A549 (cell line): ENCODE measurements at regions not wholly inside any gene's neighbourhood (a gene's known extent, or its start where the extent isn't known, plus 50 kb on each side); places are given as distances from the start of the nearest gene placed in this dataset.
"Not testable (repeated sequence)": the region's sequence is repeated elsewhere in the genome, so short reads cannot be mapped to it uniquely, and the experiment has no call there.

Experiments used
- ATAC-seq, 2 experiments: fragments of 200-7000 bp in 1 of 2; fragments of >200 bp in 1 of 2; cut with Nextera tagmentation in 1 of 2; cut with Tn5 transposase in 1 of 2; 3 replicates each; pipeline versions ENCODE4 v1.8.0 to v1.9.1; 2018 to 2020; ENCODE audit warnings: mild to moderate bottlenecking in 1 of 2, moderate library complexity in 1 of 2
- CTCF ChIA-PET: fragments of 300-600 bp; sonication (Branson Sonifier 250); formaldehyde crosslinking; extraction: SDS; loops from one replicate; lab custom pipeline; 2021; ENCODE audit warnings: antibody characterized with exemption, inconsistent platforms; lab: Yijun Ruan, JAX
- POLR2A ChIA-PET: fragments of 350-600 bp; formaldehyde crosslinking; extraction: SDS; loops from one replicate; lab custom pipeline; 2021; ENCODE audit warnings: antibody characterized with exemption, inconsistent platforms; lab: Yijun Ruan, JAX
- DNase-seq, 2 experiments: peaks; one replicate each; pipeline versions ENCODE4 v3.0.0 to v3.0.0-alpha.2; 2011 to 2016; ENCODE audit warnings: low read depth in 1 of 2, low spot score in 1 of 2
- FAIRE-seq: peaks from 2 replicates; lab custom pipeline; 2011; peaks lifted over from hg19 to GRCh38; lab: Jason Lieb, UNC
- H3K27ac ChIP-seq, 2 experiments: fragments of >200 bp; sonication (Bioruptor Twin); formaldehyde crosslinking; 3 replicates each; pipeline ENCODE4 v1.5.1; 2016 to 2017
- H3K4me1 ChIP-seq: fragments of >200 bp; sonication (Bioruptor Twin); formaldehyde crosslinking; 3 replicates; pipeline ENCODE4 v1.6.1; 2016
- H3K4me2 ChIP-seq: fragments of >200 bp; sonication (Bioruptor Twin); formaldehyde crosslinking; 3 replicates; pipeline ENCODE4 v1.6.1; 2016
- H3K4me3 ChIP-seq: fragments of >200 bp; sonication (Bioruptor Twin); formaldehyde crosslinking; 3 replicates; pipeline ENCODE4 v1.5.1; 2016
- H3K9me3 ChIP-seq: fragments of >200 bp; sonication (Bioruptor Twin); formaldehyde crosslinking; 3 replicates; pipeline ENCODE4 v1.6.1; 2016
- CBX8 ChIP-seq: fragments of 200-600 bp; sonication (generic); IDR thresholded peaks from 2 replicates; pipeline ENCODE4 v1.6.1; 2016
- E2F6 ChIP-seq: IDR thresholded peaks from 2 replicates; pipeline ENCODE4 v1.6.1; 2012; ENCODE audit warnings: low read depth, borderline replicate concordance
- EHMT2 ChIP-seq: fragments of 200-600 bp; sonication (generic); IDR thresholded peaks from 2 replicates; pipeline ENCODE4 v1.6.1; 2016; ENCODE audit warnings: antibody characterized with exemption, low read depth, mild to moderate bottlenecking, moderate library complexity
- FOSB ChIP-seq: fragments of 250-450 bp; sonication (Bioruptor Pico); IDR thresholded peaks from 2 replicates; pipeline ENCODE4 v1.5.0; 2020; ENCODE audit warnings: mild to moderate bottlenecking, moderate library complexity
- JUN ChIP-seq, 2 experiments: fragments of >200 bp; sonication (Bioruptor Twin); formaldehyde crosslinking; IDR thresholded peaks; 2 replicates in 1 of 2; 3 replicates in 1 of 2; pipeline ENCODE4 v1.6.1; 2016 to 2017
- JUNB ChIP-seq: fragments of >200 bp; sonication (Bioruptor Twin); formaldehyde crosslinking; IDR thresholded peaks from 2 replicates; pipeline ENCODE4 v1.6.1; 2016
- KDM1A ChIP-seq: fragments of 200-600 bp; sonication (generic); IDR thresholded peaks from 2 replicates; pipeline ENCODE4 v1.6.1; 2016; ENCODE audit warnings: low read depth, mild to moderate bottlenecking
- PBX3 ChIP-seq: IDR thresholded peaks from 2 replicates; pipeline ENCODE4 v1.6.1; 2012
- PHF8 ChIP-seq: fragments of 200-600 bp; sonication (generic); IDR thresholded peaks from 2 replicates; pipeline ENCODE4 v1.6.1; 2016; ENCODE audit warnings: low read depth, mild to moderate bottlenecking, antibody characterized with exemption, moderate library complexity, borderline replicate concordance
- RNF2 ChIP-seq: fragments of 200-600 bp; sonication (generic); IDR thresholded peaks from 2 replicates; pipeline ENCODE4 v1.6.1; 2016; ENCODE audit warnings: low read depth, mild to moderate bottlenecking, antibody characterized with exemption, moderate library complexity, borderline replicate concordance
- WGBS: methylation state at CpG from one replicate; pipeline ENCODE4 v1.1.6; 2017; ENCODE audit errors: missing lambda C conversion rate; 5-methylcytosine and 5-hydroxymethylcytosine counted together
- TF ChIP-seq, protein P1 (sequence below): fragments of >200 bp; sonication (Bioruptor Twin); formaldehyde crosslinking; IDR thresholded peaks from 2 replicates; pipeline ENCODE4 v1.6.1; 2016
- TF ChIP-seq, protein P2 (sequence below): fragments of 150-350 bp; IDR thresholded peaks from 2 replicates; pipeline ENCODE4 v1.6.1; 2014; ENCODE audit warnings: low read depth, mild to moderate bottlenecking, low read length

DNA sequence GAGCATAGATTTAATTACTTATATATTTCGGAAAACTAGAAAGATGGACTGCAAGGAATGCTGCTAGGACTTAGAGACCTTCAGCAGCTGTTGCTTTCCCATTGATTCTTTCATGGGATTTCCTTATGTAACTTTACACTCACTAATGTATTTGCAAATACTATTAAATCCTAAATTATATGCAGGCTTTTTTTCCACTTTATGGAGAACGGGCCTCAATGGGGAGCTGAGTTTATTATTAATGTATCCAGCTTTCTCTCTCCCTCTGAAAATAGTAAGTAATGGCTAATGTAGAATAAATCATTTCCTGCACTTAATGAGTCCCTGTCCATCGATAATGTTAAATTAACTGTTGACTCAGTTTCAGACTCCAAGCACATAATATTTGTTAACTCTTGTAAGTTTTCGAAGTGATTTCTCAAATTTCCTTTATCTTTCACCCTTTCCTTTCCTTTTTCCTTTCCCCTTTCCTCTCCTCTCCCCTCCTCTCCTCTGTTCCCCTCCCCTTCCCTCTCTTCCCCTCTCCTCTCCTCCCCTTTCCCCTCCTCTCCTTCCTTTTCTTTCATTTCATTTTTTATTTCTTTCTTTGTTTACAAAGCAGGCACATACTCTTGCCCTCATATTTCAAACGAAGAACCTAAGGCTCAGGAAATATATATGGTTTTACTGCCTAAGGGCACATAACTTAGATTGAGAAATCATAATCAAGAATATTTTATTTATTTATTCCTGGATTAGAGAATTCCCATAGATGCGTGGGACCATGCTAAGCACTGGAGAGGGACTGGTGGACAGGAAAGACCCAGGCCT is 503.6 kb downstream of the MMUT start:
- no peak for TF ChIP-seq PHF8
- TF ChIP-seq EHMT2, result no peak
- POLR2A ChIA-PET, result no interaction called here

GRCh38 chr6:48957781-48958180 is 505.3 kb downstream of the MMUT start:
- no peak overlapping the region for H3K4me2 ChIP-seq
- ChIA-PET POLR2A (no interaction called here), CTCF (no interaction called here)
- H3K9me3 ChIP-seq, result no peaks in the 10 kb centered on the region
- ATAC-seq, result no peak
- no peak overlapping the region for H3K4me3 ChIP-seq
- no peak for FAIRE-seq
- H3K27ac ChIP-seq, result no peak overlapping the region
- no peak for TF ChIP-seq JUNB
- TF ChIP-seq PHF8, result no peak
- no peak for TF ChIP-seq JUN (IDR thresholded peaks at IDR 0.05)
- TF ChIP-seq EHMT2, result no peak
- TF ChIP-seq, all 56 proteins: peak for 0
- 0 out of 3 replicates have a peak, but pooled peaks cover 4% of the 10 kb centered on the region for H3K4me1 ChIP-seq
- 71% methylated on average over 5 of the region's 5 CpGs for WGBS
- DNase-seq, result no peak

More for the DNA sequence above, 503.6 kb downstream of the MMUT start:
- WGBS, result 69% methylated on average over 6 of the region's 6 CpGs
- Histone ChIP-seq H3K4me1 (0 out of 3 replicates have a peak, but pooled peaks cover 4% of the 10 kb centered on the region), H3K4me2 (no peak overlapping the region), H3K4me3 (no peak overlapping the region), H3K27ac (no peak overlapping the region), H3K9me3 (no peaks in the 10 kb centered on the region)
- CTCF ChIA-PET, result no interaction called here
- ATAC-seq (no peak), DNase-seq (no peak), FAIRE-seq (no peak)

DNA sequence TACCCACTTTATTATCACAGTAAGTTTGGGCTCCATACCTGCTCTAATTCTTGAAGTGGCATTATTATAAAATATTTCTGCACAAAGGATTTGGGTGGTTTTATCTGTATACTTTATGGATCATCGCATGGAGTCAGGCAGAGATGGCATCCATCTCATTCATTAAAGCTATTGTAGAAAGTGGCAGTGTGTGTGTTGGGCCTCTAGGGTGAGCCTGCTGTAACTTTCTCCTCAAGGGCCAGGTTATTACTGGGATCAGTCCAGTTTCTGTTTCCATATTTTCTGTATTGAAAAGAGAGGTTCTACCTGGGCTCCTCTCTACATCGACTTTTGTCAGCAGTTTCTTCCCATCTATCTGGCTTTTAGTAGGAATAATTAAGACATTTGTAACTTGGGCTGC is 511.1 kb downstream of the MMUT start:
- Histone ChIP-seq H3K9me3 (no peaks in the 10 kb centered on the region), H3K4me1 (no peaks in the 10 kb centered on the region), H3K27ac (no peak overlapping the region), H3K4me3 (no peak overlapping the region), H3K4me2 (no peak overlapping the region)
- TF ChIP-seq EHMT2, result no peak
- no peak for TF ChIP-seq RNF2
- no peak for TF ChIP-seq PBX3
- TF ChIP-seq, protein P1, sequence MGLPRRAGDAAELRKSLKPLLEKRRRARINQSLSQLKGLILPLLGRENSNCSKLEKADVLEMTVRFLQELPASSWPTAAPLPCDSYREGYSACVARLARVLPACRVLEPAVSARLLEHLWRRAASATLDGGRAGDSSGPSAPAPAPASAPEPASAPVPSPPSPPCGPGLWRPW, result no peak
- TF ChIP-seq, protein P2, sequence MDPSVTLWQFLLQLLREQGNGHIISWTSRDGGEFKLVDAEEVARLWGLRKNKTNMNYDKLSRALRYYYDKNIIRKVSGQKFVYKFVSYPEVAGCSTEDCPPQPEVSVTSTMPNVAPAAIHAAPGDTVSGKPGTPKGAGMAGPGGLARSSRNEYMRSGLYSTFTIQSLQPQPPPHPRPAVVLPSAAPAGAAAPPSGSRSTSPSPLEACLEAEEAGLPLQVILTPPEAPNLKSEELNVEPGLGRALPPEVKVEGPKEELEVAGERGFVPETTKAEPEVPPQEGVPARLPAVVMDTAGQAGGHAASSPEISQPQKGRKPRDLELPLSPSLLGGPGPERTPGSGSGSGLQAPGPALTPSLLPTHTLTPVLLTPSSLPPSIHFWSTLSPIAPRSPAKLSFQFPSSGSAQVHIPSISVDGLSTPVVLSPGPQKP, result no peak
- FAIRE-seq (no peak), ATAC-seq (no peak), DNase-seq (no peak)
- WGBS, result 60% methylated on average over 2 of the region's 2 CpGs
- POLR2A ChIA-PET, result no interaction called here
- CTCF ChIA-PET, result no interaction called here

DNA sequence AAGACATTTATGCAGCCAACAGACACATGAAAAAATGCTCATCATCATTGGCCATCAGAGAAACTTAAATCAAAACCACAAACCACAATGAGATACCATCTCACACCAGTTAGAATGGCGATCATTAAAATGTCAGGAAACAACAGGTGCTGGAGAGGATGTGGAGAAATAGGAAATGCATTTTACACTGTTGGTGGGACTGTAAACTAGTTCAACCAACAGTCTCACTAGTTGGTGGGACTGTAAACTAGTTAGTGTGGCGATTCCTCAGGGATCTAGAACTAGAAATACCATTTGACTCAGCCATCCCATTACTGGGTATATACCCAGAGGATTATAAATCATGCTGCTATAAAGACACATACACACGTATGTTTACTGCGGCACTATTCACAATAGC is 518.8 kb downstream of the MMUT start:
- H3K4me2 ChIP-seq, H3K27ac ChIP-seq, H3K9me3 ChIP-seq, CTCF ChIA-PET, H3K4me3 ChIP-seq, POLR2A ChIA-PET, FAIRE-seq, ATAC-seq, H3K4me1 ChIP-seq: not testable (repeated sequence)
- WGBS, result 67% methylated on average over 4 of the region's 4 CpGs
- peak in 1 of 2 experiments; percentile 2 for DNase-seq

- TF ChIP-seq FOSB (CRISPR knock-in tag), result no peak
- TF ChIP-seq KDM1A, result no peak
- TF ChIP-seq E2F6, result no peak
- no peak for TF ChIP-seq CBX8
- TF ChIP-seq PBX3, result no peak
- TF ChIP-seq, all 56 proteins: peak for 0
- no peak overlapping the region for H3K4me2 ChIP-seq
- no peaks in the 10 kb centered on the region for H3K4me1 ChIP-seq
- ChIA-PET CTCF (no interaction called here), POLR2A (no interaction called here)
- no peak overlapping the region for H3K27ac ChIP-seq
- H3K9me3 ChIP-seq, result no peaks in the 10 kb centered on the region
- ATAC-seq (no peak), DNase-seq (no peak), FAIRE-seq (no peak)
- H3K4me3 ChIP-seq, result no peak overlapping the region
Measured at GRCh38 chr6:48933136-48933535, 529.9 kb downstream of the MMUT start.
